ENCODE measurements at regions not wholly inside any gene's neighbourhood (a gene's known extent, or its start where the extent isn't known, plus 50 kb on each side); places are given as distances from the start of the nearest gene placed in this dataset.
A peak's percentile ranks its signal among the peaks of the same experiment; 100 is the strongest.

GRCh38 chr3:137204409-137204808, 246.6 kb downstream of the IL20RB start:
- Histone ChIP-seq H3K4me3 (ENCODE audit: low read depth in 1 of 3, low read length in 3 of 3) (no peak overlapping the region), H3K4me1 (ENCODE audit: control insufficient read depth in 4 of 4, insufficient read depth in 4 of 4, low read length in 3 of 4) (peaks cover 0 to 7% (median 2%) of the 10 kb centered on the region in 4 donors), H3K9me3 (ENCODE audit: control insufficient read depth in 4 of 4, low read length in 3 of 4) (no peaks in the 10 kb centered on the region), H3K36me3 (ENCODE audit: control insufficient read depth in 4 of 4, insufficient read depth in 3 of 4, low read depth in 1 of 4, low read length in 3 of 4) (no peaks in the 10 kb centered on the region), H3K27ac (ENCODE audit: low read depth in 1 of 2, low read length in 2 of 2) (no peak overlapping the region), H3K27me3 (ENCODE audit: control insufficient read depth in 4 of 4, insufficient read depth in 4 of 4, low read length in 3 of 4) (no peaks in the 10 kb centered on the region), H3K9ac (ENCODE audit: low read depth in 1 of 2, low read length in 2 of 2) (no peak overlapping the region)
- WGBS, result 69% methylated on average over 3 of the region's 3 CpGs
- DNase-seq (ENCODE audit: low spot score), result no peak
- TF ChIP-seq CTCF (IDR thresholded peaks at IDR 0.05; ENCODE audit: low read depth, low read length, missing input control) (no peak), ZBTB33 (IDR thresholded peaks at IDR 0.05) (no peak), NR2F2 (IDR thresholded peaks at IDR 0.05) (no peak), GABPA (IDR thresholded peaks at IDR 0.05 in 1 of 2, conservative IDR thresholded peaks at IDR 0.05 in 1 of 2) (no peak), HNF4G (IDR thresholded peaks at IDR 0.05) (no peak), REST (IDR thresholded peaks at IDR 0.05) (no peak), HNF4A (conservative IDR thresholded peaks at IDR 0.05) (no peak), TAF1 (conservative IDR thresholded peaks at IDR 0.05) (no peak), ATF3 (IDR thresholded peaks at IDR 0.05) (no peak), EGR1 (IDR thresholded peaks at IDR 0.05; ENCODE audit: low read depth in 2 of 2) (no peak), RXRA (IDR thresholded peaks at IDR 0.05) (no peak), JUND (IDR thresholded peaks at IDR 0.05) (no peak)

- Histone ChIP-seq H3K9me3 (ENCODE audit: control insufficient read depth in 4 of 4, low read length in 3 of 4) (no peaks in the 10 kb centered on the region), H3K9ac (ENCODE audit: low read depth in 1 of 2, low read length in 2 of 2) (no peak overlapping the region), H3K27me3 (ENCODE audit: control insufficient read depth in 4 of 4, insufficient read depth in 4 of 4, low read length in 3 of 4) (no peaks in the 10 kb centered on the region), H3K4me1 (ENCODE audit: control insufficient read depth in 4 of 4, insufficient read depth in 4 of 4, low read length in 3 of 4) (peaks cover 0 to 7% (median 2%) of the 10 kb centered on the region in 4 donors), H3K4me3 (ENCODE audit: low read depth in 1 of 3, low read length in 3 of 3) (no peak overlapping the region), H3K27ac (ENCODE audit: low read depth in 1 of 2, low read length in 2 of 2) (no peak overlapping the region), H3K36me3 (ENCODE audit: control insufficient read depth in 4 of 4, insufficient read depth in 3 of 4, low read depth in 1 of 4, low read length in 3 of 4) (no peaks in the 10 kb centered on the region)
- no peak for DNase-seq (ENCODE audit: low spot score)
- 28% methylated on average over 5 of the region's 5 CpGs for WGBS
- no peak for TF ChIP-seq FOXA1 (IDR thresholded peaks at IDR 0.05)
- no peak for TF ChIP-seq FOXA2 (IDR thresholded peaks at IDR 0.05)
- no peak for TF ChIP-seq REST (IDR thresholded peaks at IDR 0.05)
- TF ChIP-seq ATF3 (IDR thresholded peaks at IDR 0.05), result no peak
- TF ChIP-seq JUND (IDR thresholded peaks at IDR 0.05), result peak in 1 of 2 donors; percentile 29
- peak in 1 of 2 donors; percentile 33 for TF ChIP-seq RXRA (IDR thresholded peaks at IDR 0.05)
- no peak for TF ChIP-seq EGR1 (IDR thresholded peaks at IDR 0.05; ENCODE audit: low read depth in 2 of 2)
- no peak for TF ChIP-seq NR2F2 (IDR thresholded peaks at IDR 0.05)
- no peak for TF ChIP-seq RAD21 (IDR thresholded peaks at IDR 0.05)
- no peak for TF ChIP-seq HNF4A (conservative IDR thresholded peaks at IDR 0.05)
- no peak for TF ChIP-seq ZBTB33 (IDR thresholded peaks at IDR 0.05)
- no peak for TF ChIP-seq YY1 (IDR thresholded peaks at IDR 0.05)
- TF ChIP-seq MAX (IDR thresholded peaks at IDR 0.05), result no peak
These were observed 247.7 kb downstream of the IL20RB start for GRCh38 chr3:137205394-137206045.

All from liver (tissue), 8 donors.